GM18951 (cell line): ENCODE measurements at regions not wholly inside any gene's neighbourhood (a gene's known extent, or its start where the extent isn't known, plus 50 kb on each side); places are given as distances from the start of the nearest gene placed in this dataset.
"Not testable (repeated sequence)": the region's sequence is repeated elsewhere in the genome, so short reads cannot be mapped to it uniquely, and the experiment has no call there.

Experiments used
- POLR2A ChIP-seq: IDR thresholded peaks from 4 replicates; pipeline ENCODE4 v1.6.1; 2011; ENCODE audit warnings: mild to moderate bottlenecking; ENCODE audit not compliant: insufficient read length, insufficient read depth; ENCODE audit errors: extremely low read depth
- in situ Hi-C: fragments of 300-500 bp; cut with MboI; formaldehyde crosslinking; loops from one replicate; pipeline ENCODE4 v1.12.0; 2022; ENCODE audit warnings: low sequenced_read_pairs, mixed read lengths, inconsistent platforms; ENCODE audit not compliant: unreplicated experiment

DNA sequence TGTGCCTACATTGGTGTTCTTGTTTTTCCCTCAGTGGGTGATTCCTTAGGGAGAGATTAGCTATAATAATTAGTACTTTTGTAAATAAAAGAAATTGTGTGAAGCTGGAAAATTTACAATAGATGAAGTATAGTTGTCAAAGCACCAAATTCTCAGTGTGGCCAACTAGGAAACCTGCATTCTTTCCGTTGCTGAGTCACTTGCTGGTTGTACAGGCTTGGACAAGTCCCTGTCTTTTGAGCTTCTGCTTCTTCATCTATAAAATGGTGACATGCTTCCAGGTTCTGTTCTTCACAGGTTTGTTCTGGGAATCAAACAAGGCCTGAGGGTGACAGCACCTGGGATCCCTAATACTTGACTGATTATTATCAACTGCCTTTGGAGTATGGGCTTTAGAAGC lies 184.1 kb upstream of the HES1 start:
- TF ChIP-seq POLR2A = no peak
- in situ Hi-C loops = no loop called here

DNA sequence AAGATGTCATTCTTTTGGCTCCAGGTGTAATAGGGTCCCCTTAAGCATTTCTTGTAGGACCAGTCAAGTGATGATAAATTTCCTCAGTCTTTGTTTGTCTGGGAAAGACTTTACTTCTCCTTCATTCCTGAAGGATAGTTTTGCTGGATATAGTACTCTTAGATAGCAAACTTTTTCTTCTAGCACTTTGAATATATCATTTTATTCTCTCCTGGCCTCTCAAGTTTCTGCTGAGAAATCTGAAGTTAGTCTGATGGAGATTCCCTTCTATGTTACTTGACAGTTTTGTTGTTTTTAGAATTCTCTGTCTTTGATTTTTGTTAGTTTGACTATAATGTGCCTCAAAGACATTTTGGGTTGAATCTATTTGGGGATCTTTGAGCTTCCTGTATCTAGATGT lies 181.2 kb upstream of the HES1 start:
- no peak for TF ChIP-seq POLR2A
- in situ Hi-C loops = no loop called here

DNA sequence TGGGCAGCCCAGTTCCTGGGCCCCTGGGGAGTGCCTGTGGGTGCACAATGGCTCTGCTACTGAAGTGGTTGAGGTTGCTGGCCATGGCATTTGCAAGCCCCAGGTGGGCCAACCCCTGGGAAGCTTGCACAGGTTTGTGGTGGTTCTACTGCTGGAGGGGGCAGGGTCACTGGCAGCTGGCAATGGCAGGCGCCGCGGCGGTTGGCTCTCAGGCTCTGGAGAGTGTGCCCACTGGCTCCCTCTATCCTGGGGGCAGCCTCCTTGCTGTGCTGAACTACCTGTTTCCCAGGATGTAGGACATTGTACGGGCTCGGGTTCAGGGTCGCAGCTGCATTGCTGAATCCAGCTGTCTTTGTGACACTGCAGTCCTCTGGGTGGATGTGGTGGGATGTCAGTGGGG lies 180.2 kb upstream of the HES1 start:
- in situ Hi-C loops = no loop called here
- TF ChIP-seq POLR2A = no peak

DNA sequence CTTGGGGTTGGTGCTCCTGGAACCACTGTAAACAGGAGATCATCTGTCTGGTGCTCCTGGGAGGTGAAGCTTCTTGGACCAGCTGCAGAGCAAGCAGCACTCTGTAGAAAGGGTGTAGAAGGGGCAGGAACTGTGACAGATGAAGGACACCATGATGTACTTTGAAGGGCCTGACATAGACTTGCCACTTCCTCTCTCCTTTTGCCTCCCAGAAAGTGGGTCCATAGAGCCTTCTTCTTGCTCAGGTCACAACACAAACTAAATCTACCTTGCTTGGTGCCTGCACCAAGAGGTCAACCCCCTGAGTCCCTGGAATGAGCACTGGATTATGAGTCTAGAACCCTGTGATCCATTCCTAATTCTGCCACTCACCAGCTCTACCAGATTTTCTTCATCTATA lies 176.1 kb upstream of the HES1 start:
- in situ Hi-C loops = loop anchor here (10.0 kb wide), 1 partner anchor 485 kb away; no protein-coding TSS in a partner anchor
- TF ChIP-seq POLR2A = no peak

DNA sequence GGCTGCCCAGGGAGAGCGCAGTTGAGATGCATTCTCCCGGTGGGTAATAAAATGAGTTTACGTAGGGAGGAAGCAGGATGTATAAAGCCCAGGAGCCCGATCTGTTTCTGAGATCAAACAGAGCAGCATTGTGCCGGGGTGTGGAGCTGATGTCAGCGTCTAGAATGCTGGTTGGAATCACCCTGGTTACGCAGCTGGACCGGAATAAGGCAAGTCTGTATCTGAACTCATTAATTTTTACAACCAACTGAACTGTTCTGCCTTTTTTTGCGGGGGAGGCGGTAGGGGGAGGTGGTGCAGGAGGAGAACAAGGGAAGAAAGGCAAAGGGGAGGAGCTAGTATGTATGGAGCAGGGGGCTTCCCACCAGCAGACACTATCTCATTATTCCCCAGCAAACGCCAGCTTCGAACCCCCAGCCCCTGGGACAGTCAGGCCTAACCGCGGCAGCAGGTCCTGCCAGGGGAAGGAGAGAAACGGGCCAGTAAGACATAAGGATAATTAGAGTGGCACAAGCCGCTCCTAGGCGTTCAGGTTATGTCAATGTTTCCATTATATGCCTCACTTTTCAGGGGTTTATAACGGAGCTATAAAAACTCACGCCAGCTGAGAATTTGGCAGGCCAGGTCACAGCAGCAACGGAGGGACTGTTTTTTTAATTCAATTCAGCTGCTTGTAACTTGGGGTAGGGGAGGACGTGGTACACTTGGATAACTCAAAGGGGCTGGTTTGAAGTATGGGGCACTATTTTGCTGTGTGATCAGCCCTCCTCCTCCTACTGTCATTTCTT lies 175.3 kb upstream of the HES1 start:
- TF ChIP-seq POLR2A = no peak
- in situ Hi-C loops = loop anchor here (10.0 kb wide), 1 partner anchor 486 kb away; no protein-coding TSS in a partner anchor

DNA sequence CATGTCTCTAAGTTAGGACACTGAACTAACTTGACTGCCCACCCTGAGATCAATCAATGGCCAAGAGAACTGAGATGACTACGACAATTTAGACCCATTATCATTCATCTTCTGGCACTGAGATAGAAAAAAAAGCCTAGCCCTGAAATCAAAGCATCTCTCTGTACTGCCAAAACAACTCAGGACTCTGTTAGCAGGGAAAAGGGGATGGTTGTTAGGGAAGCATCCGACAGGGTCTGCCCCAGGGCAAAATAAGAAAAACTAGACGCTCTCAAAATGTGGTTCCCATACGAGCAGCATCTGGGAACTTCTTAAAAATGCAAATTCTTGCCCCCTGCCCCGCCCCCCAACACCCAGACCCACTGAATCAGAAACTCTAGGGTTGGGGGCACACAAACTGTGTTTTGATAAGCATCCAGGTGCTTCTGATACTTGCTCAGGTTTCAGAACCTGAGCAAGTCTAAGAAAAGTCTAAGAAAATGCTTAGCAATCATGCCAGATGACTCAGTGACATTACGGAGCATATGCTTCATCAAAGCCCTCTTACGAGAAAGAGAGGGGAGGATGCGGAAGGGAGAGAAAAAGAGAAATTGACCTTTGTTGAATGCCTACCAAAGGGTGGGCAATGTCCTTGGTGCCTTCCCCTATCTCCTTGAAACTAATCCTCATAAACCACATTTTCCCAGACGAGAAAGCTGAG lies 172.8 kb upstream of the HES1 start:
- TF ChIP-seq POLR2A = no peak
- in situ Hi-C loops = loop anchor here (10.0 kb wide), 1 partner anchor 488 kb away; no protein-coding TSS in a partner anchor

DNA sequence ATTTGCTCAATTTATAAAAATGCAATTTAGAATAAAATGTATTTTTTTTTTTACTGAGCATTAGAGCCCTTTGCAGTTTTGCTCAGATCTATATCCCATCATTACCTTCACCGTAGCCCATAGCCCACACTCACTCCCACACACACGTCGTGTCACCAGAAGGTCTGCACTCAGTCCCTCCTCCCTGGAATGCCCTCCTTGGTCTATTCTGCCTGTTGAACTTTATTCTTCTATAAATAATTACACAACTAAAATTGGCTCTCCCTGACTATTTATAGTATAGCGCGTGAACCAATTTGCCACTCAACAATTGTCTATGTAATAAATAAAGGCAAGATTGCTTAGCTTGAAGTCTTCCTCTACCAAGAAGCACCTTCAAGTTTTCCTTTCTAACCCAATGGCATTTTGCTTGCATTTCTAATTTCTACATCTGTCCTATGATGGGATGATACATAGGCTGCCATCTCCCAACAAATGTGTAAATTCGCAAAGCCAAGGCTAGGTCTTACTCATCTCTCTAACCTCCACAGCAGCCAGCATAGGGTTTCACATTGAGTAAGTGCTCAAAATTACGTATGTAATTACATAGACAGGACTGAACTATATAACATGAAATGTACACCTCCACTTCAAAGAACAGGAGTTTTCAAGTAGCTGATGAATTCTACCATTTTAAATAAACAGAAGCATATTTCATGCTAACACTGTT lies 172.0 kb upstream of the HES1 start:
- in situ Hi-C loops = loop anchor here (10.0 kb wide), 1 partner anchor 489 kb away; no protein-coding TSS in a partner anchor
- no peak for TF ChIP-seq POLR2A

DNA sequence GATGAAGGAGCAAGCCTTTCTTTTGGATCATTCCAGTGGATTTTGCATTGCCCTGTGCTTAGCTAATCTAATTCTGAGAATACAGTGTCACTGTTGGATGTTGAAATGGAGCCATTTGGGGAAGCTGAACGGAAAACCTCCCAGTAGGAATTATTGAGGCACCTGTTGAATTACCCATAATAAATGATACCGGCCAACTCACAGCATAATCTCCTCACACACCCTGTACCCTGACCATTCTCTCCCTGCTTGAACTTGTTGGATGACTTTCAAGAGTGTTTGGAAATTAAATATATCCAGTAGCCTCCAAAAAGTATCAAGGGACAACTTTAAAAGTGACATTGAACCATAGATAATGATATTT lies 171.4 kb upstream of the HES1 start:
- TF ChIP-seq POLR2A = no peak
- in situ Hi-C loops = loop anchor here (10.0 kb wide), 1 partner anchor 490 kb away; no protein-coding TSS in a partner anchor

DNA sequence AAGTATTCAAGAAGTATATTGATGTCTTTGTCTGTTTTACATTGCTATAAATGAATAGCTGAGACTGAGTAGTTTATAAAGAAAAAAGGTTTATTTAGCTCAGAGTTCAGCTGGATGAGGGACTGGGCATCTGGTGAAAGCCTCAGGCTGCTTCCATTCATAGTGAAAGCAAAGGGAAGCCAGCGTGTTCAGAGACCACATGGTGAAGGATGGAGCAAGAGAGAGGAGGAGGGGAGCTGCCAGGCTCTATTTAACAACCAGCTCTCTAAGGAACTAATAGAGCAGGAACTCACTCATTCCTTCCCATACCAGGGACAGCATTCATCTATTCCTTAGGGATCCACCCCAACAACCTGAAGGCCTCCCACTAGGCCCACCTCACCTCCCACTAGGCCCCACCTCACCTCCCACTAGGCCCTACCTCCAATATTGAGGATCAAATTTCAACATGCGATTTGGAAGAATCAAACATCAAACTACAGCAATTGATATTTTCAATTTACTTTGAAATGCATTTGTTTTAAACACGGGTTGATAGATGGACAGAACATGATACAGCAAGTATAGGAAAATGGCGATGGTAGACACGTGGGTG lies 167.5 kb upstream of the HES1 start:
- in situ Hi-C loops = loop anchor here (10.0 kb wide), 1 partner anchor 494 kb away; no protein-coding TSS in a partner anchor
- TF ChIP-seq POLR2A = no peak

DNA sequence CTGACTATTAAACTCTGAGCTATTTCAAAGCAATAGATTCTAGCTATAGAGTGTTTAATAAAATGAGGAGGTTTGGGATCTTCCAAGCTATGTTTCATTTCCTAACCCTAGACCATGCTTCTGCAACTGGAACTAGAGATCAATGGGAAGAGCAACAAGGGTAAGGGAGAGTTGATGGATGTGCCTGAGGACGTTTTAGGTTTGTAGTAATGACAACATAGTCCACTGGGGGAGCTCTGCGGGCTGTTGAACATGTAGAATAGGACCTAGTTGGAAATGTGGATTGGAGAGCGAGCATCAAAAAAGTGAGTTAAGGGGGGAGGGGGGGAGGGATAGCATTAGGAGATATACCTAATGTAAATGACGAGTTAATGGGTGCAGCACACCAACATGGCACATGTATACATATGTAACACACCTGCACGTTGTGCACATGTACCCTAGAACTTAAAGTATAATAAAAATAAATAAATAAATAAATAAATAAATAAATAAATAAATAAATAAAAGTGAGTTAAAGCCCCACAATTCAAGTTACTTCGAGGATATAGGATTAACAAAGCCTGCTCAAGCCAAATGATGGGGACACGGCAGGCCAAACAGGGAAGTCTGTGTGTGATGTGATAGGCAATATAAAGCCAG lies 165.7 kb upstream of the HES1 start:
- in situ Hi-C loops = not testable (repeated sequence)

DNA sequence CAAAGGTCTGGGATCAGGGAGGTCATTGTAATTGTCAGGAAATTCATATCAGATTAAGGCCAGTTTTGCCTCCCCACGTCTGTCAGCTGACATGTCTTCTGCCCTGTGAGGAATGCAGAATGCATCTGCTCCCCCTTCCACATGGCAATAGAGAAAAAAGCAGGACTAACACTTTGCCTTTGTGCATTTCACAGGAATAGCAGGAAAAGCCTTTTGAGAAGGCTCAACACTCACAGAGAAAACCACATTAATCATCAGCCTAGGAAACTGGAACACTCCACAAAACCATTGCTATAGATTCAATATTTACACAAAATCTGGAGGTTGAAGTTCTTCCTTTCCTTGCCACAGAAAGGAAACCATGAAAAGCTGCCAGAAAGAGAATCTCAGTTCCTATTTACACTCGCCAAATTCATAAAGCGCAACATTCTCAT lies 165.2 kb upstream of the HES1 start:
- no peak for TF ChIP-seq POLR2A
- in situ Hi-C loops = no loop called here

DNA sequence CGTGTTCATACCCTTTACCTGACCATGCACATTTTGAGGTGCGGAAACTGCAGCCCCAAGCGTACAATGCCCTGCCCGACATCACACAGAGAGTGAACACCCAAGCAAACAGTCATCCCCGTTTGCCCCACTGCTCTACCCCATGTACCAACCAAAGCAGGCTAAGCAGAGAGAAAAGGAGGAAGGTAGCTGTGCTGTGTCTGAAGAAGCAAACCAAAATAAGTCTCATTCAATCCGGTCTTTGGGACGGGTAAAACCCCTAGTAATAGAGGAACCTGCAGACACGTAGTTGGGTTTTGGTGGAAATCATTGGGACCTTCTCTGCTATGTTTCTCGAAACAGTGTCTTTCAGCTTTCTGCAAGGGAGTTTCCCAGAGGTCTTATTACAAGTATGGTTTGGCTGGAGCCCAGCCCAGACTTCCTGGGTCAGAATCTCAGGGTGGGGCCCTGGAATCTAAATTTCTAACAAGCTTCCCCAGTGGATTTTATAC lies 164.6 kb upstream of the HES1 start:
- TF ChIP-seq POLR2A = no peak
- in situ Hi-C loops = no loop called here
